ENCODE measurements at regions not wholly inside any gene's neighbourhood (a gene's known extent, or its start where the extent isn't known, plus 50 kb on each side); places are given as distances from the start of the nearest gene placed in this dataset.

DNA sequence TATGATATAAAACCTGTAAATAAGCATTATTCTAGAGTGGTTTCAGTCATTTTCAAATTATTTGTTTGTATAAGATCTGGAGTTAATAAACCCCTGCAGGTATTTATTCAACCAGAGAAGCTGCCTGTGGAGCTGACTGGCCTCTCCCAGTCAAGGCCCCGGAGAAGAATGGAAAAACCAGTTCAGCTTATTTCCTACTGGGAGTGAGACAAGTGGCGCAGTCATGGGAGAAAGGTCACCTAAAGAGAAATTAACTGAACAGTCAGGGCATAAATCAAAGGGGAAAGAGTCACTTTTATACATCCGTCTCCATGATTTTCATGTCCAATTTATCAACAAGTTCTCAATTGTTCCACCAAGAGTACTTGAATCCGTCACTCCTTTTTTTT, 240.9 kb downstream of the RNF152 start:
- Histone ChIP-seq H3K36me3 (ENCODE audit: control insufficient read depth, insufficient read depth, low read length) (no peaks in the 10 kb centered on the region), H3K4me3 (replicated peaks; ENCODE audit: low read depth, low read length) (no peak overlapping the region), H3K27me3 (replicated peaks; ENCODE audit: control insufficient read depth, insufficient read depth, low read length) (no peaks in the 10 kb centered on the region)
- TF ChIP-seq, protein P1, sequence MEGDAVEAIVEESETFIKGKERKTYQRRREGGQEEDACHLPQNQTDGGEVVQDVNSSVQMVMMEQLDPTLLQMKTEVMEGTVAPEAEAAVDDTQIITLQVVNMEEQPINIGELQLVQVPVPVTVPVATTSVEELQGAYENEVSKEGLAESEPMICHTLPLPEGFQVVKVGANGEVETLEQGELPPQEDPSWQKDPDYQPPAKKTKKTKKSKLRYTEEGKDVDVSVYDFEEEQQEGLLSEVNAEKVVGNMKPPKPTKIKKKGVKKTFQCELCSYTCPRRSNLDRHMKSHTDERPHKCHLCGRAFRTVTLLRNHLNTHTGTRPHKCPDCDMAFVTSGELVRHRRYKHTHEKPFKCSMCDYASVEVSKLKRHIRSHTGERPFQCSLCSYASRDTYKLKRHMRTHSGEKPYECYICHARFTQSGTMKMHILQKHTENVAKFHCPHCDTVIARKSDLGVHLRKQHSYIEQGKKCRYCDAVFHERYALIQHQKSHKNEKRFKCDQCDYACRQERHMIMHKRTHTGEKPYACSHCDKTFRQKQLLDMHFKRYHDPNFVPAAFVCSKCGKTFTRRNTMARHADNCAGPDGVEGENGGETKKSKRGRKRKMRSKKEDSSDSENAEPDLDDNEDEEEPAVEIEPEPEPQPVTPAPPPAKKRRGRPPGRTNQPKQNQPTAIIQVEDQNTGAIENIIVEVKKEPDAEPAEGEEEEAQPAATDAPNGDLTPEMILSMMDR (IDR thresholded peaks at IDR 0.05; ENCODE audit: insufficient read depth, low read length, poor library complexity, severe bottlenecking): no peak
- no peak for DNase-seq (ENCODE audit: extremely low read depth, insufficient read length)

DNA sequence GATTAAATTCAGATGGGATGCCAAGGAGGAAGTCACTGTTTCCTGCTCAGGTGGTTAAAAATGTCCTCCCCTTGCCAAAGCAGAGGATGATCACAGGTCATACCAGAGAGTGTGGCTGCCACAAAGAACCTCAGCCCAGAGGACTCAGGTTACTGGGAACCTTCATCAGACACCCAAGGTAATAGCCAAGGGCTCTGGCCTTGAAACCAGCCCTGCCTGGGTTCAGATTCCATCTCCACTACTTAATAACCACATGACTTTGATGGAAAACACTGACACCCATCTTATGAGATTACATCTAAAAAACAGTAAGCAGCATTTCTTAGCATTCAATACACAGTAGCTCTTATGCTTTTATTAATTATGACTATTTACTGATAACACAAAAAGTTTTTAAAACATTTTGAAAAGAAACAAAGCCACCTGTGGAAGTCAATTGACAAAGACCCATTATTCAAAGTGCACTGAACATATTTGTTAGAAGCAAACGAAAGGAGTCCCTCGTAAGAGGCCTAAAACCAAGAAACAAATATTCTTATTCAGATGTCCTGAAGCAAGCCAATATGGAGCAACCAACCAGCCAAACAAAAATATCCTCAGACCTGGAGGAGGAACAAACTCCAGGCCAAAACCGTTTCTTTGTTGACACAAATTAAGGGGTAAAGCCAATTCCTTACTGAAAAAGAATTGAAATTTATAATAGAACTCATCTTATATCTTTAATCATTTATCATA, 241.5 kb downstream of the RNF152 start:
- TF ChIP-seq, protein P1 (IDR thresholded peaks at IDR 0.05; ENCODE audit: insufficient read depth, low read length, poor library complexity, severe bottlenecking): no peak
- H3K27me3 ChIP-seq (replicated peaks; ENCODE audit: control insufficient read depth, insufficient read depth, low read length): no peaks in the 10 kb centered on the region
- no peaks in the 10 kb centered on the region for H3K36me3 ChIP-seq (ENCODE audit: control insufficient read depth, insufficient read depth, low read length)
- DNase-seq (ENCODE audit: extremely low read depth, insufficient read length): no peak
- H3K4me3 ChIP-seq (replicated peaks; ENCODE audit: low read depth, low read length): no peak overlapping the region

DNA sequence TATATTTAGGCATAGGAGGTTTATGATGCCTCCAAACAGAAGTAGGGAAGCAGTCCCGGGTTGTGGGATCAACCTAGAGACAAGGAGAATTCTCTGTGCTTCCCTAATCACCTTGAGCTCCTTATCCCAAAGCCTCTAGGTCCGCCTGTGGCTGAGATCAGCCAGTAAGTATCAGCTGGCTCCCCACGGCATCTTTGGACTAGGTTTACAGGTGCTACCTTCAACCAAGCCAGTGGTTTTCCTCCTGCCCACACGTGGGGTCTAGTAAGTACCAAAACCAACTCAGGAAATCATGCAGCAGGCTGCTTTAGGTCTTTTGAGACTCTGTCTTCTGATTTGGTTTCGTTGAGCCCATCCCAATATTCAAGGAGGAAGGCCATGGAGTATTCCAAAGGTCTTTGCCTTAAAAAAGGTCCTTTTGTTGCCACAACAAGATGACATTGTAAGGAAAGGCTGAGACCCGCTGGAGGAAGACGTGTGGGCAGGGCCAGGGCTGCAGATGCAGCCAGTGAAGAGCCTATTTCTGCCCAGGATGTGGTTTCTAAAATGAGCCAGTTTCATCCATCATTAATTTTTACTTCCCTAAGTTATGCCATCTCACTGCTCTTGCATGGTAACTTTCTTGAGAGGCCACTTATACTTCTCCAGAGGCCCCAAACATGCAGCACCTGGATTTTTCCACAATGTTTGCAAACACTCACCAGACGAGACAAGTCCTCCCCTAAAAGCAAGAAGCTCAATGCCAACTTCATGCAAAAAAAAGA, 248.7 kb downstream of the RNF152 start:
- TF ChIP-seq, protein P1 (IDR thresholded peaks at IDR 0.05; ENCODE audit: insufficient read depth, low read length, poor library complexity, severe bottlenecking): no peak
- no peak for DNase-seq (ENCODE audit: extremely low read depth, insufficient read length)
- no peak overlapping the region for H3K4me3 ChIP-seq (replicated peaks; ENCODE audit: low read depth, low read length)
- no peaks in the 10 kb centered on the region for H3K36me3 ChIP-seq (ENCODE audit: control insufficient read depth, insufficient read depth, low read length)
- H3K27me3 ChIP-seq (replicated peaks; ENCODE audit: control insufficient read depth, insufficient read depth, low read length): no peaks in the 10 kb centered on the region

DNA sequence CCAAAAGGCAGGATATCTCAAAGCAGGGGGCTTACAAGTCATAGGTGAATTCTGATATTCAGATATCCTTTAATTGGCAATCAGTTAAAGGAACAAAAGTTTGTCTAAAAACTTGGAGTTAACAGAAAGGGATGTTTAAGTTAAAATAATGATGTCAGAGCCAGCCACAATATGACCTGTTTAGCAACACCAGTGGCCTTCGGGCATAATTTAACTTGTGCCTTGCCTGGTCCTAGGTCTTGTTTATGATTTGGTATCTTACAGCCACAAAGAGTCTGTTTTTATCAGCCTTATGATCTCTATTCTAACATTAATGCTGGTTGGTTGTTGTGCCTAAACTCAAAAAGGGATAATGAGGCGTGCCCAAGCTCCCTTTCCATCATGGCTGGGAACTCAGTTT, 252.9 kb downstream of the RNF152 start:
- DNase-seq (ENCODE audit: extremely low read depth, insufficient read length): no peak
- Histone ChIP-seq H3K27me3 (replicated peaks; ENCODE audit: control insufficient read depth, insufficient read depth, low read length) (no peaks in the 10 kb centered on the region), H3K36me3 (ENCODE audit: control insufficient read depth, insufficient read depth, low read length) (no peaks in the 10 kb centered on the region), H3K4me3 (replicated peaks; ENCODE audit: low read depth, low read length) (no peak overlapping the region)
- TF ChIP-seq, protein P1 (IDR thresholded peaks at IDR 0.05; ENCODE audit: insufficient read depth, low read length, poor library complexity, severe bottlenecking): no peak

DNA sequence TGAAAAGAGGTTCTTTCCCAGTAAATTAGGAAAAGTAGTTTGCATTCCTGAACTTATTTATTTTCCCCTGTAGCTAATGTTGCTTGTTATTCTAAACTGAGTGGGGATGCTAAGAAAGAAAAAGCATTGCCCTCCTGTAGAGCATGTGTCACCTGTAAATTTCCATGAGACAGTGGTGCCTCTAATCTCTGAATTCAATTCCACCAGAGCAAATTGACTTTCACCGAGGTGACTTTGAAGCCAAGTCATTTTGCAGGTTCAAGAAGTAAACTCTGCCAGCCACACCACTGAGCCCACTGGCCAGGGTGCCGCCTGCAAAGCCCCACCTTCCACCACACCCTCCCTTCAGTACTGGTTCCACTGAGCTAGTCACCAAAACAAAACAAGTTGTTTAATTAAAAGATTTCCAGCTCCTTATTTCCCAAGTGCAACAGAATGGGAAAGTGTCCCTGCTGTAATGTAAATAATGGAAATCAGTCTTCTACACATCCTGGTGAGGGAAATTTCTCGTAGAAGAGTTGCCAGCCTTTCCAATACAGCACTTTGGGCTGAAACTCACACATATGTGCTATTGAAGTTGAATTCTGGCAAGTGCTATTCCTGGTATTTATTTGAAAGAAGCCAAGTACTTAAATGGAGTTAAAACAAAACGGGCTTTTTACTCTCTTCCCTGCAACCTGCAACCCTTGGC, 254.8 kb downstream of the RNF152 start:
- no peak for DNase-seq (ENCODE audit: extremely low read depth, insufficient read length)
- Histone ChIP-seq H3K27me3 (replicated peaks; ENCODE audit: control insufficient read depth, insufficient read depth, low read length) (no peaks in the 10 kb centered on the region), H3K4me3 (replicated peaks; ENCODE audit: low read depth, low read length) (no peak overlapping the region), H3K36me3 (ENCODE audit: control insufficient read depth, insufficient read depth, low read length) (no peaks in the 10 kb centered on the region)
- TF ChIP-seq, protein P1 (IDR thresholded peaks at IDR 0.05; ENCODE audit: insufficient read depth, low read length, poor library complexity, severe bottlenecking): no peak
